Glutamatergic neuron (in vitro differentiated cells): ENCODE measurements at regions not wholly inside any gene's neighbourhood (a gene's known extent, or its start where the extent isn't known, plus 50 kb on each side); places are given as distances from the start of the nearest gene placed in this dataset.

ENCODE experiments used
- DNase-seq: peaks from one replicate; pipeline ENCODE4 v3.0.0; 2022
- H3K27ac Mint-ChIP-seq: one replicate; pipeline ENCODE4 v1.8.0; 2020; ENCODE audit warnings: mild to moderate bottlenecking, mixed read lengths, inconsistent platforms; ENCODE audit not compliant: unreplicated experiment
- H3K27me3 Mint-ChIP-seq: one replicate; pipeline ENCODE4 v1.8.0; 2020; ENCODE audit warnings: mild to moderate bottlenecking, moderate library complexity, mixed read lengths, inconsistent platforms; ENCODE audit not compliant: unreplicated experiment
- H3K36me3 Mint-ChIP-seq: one replicate; pipeline ENCODE4 v1.8.0; 2020; ENCODE audit warnings: mild to moderate bottlenecking, mixed read lengths, inconsistent platforms; ENCODE audit not compliant: unreplicated experiment
- H3K4me1 Mint-ChIP-seq: one replicate; pipeline ENCODE4 v1.8.0; 2020; ENCODE audit warnings: mild to moderate bottlenecking, low read depth, mixed read lengths, inconsistent platforms; ENCODE audit not compliant: unreplicated experiment
- H3K4me3 Mint-ChIP-seq: one replicate; pipeline ENCODE4 v1.8.0; 2020; ENCODE audit warnings: mild to moderate bottlenecking, mixed read lengths, inconsistent platforms; ENCODE audit not compliant: unreplicated experiment
- H3K9me3 Mint-ChIP-seq: one replicate; pipeline ENCODE4 v1.8.0; 2020; ENCODE audit warnings: mild to moderate bottlenecking, moderate library complexity, mixed read lengths, inconsistent platforms; ENCODE audit not compliant: unreplicated experiment
- CTCF ChIP-seq: fragments of 200-600 bp; sonication (generic); IDR thresholded peaks from one replicate; pipeline ENCODE4 v1.5.0; 2021; ENCODE audit not compliant: partially characterized antibody, unreplicated experiment

DNA sequence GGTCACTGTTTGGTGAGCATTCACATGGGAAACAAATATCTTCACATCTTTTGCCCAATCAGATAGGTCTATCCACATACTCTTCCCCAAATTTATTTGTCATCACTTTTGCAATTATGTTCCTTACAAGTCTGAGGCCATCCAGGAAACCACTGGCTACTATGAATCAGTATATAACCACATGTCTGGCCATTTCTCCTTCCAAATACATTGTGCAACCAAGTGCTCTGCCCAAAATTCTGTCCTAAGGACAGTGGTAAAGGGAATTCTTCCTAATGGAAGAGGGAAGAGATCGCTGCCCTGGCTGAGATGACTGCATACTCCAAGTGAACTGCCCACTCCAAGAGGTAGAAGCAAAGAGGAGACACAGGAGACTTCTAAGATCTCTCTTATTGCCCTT is 148.9 kb upstream of the MAX start:
- no peak for DNase-seq
- peaks cover 3% of the 10 kb centered on the region for H3K9me3 Mint-ChIP-seq
- peaks cover 5% of the 10 kb centered on the region for H3K4me1 Mint-ChIP-seq
- no peak overlapping the region for H3K27ac Mint-ChIP-seq
- H3K4me3 Mint-ChIP-seq: no peak overlapping the region
- no peak for TF ChIP-seq CTCF
- peaks cover 5% of the 10 kb centered on the region for H3K27me3 Mint-ChIP-seq
- peaks cover 4% of the 10 kb centered on the region for H3K36me3 Mint-ChIP-seq

DNA sequence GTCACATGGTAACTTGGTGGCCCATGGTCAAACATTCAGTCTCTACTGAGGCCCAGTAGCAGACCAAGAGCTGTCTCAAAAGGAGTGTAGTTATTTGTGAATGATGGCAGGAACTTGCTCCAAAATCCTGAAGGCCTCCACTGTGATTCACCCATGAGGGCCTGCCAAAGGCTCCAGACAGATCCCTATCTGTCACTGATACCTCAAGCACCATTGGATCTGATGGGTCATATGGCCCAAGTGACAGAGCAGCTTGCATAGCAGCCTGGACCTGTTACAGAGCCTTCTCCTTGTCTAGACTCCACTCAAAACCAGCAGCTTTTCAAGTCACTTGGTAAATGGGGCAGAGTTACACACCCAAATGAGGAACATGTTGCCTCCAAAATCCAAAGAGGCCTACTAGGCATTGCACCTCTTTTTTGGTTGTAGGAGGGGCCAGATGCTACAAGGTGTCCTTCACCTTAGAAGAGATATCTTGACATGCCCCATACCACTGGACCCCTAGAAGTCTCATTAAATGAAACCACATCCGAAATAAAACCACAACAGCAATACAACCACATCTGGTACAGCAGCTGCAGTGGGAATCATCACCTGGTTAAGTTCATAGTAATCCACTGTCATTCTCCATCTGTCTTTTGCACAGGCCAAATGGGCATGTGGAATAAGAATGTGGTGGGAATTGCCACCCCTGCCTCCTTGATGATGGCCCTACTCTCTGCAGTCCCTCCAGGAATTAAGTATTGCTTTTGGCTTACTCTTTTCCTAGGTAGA is 150.4 kb upstream of the MAX start:
- Mint-ChIP-seq H3K36me3 (peaks cover 4% of the 10 kb centered on the region), H3K27me3 (peaks cover 5% of the 10 kb centered on the region), H3K4me1 (peaks cover 5% of the 10 kb centered on the region), H3K4me3 (no peak overlapping the region), H3K27ac (no peak overlapping the region), H3K9me3 (peaks cover 3% of the 10 kb centered on the region)
- no peak for TF ChIP-seq CTCF
- DNase-seq: no peak

DNA sequence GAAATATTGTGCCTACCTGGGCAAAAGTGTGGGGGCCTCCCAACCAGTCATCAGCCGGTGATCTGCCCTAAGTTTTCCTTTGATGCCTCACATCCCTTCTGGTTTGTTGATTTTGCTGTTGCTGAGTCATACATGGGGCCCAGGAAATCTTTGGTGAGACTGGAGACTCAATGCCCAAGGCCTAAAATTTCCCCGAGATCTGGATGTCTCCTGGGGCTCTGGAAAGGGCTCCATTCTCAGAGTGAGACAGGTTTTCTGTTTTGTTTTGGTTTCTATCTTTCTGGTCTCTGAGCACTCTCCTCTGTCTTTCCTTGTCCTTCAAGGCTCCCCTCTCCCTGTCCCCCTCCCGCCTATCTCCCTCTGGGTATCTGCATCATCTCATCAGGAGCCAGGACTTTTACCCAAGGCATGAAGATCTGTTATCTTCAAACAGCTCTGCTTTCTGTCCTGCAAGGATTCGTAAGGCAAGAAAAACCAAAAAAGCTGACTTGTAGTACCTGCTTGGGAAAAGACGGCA is 152.8 kb upstream of the MAX start:
- Mint-ChIP-seq H3K9me3 (peaks cover 5% of the 10 kb centered on the region), H3K4me1 (peaks cover 5% of the 10 kb centered on the region), H3K4me3 (no peak overlapping the region), H3K27me3 (peaks cover 5% of the 10 kb centered on the region), H3K27ac (no peak overlapping the region), H3K36me3 (peaks cover 7% of the 10 kb centered on the region)
- no peak for TF ChIP-seq CTCF
- no peak for DNase-seq

- H3K4me3 Mint-ChIP-seq: no peak overlapping the region
- peaks cover 5% of the 10 kb centered on the region for H3K27me3 Mint-ChIP-seq
- peaks cover 7% of the 10 kb centered on the region for H3K36me3 Mint-ChIP-seq
- no peak for DNase-seq
- no peak for TF ChIP-seq CTCF
- no peak overlapping the region for H3K27ac Mint-ChIP-seq
- H3K9me3 Mint-ChIP-seq: peaks cover 5% of the 10 kb centered on the region
- H3K4me1 Mint-ChIP-seq: peaks cover 5% of the 10 kb centered on the region
Measured at GRCh38 chr14:65255583-65256461, 153.5 kb upstream of the MAX start.
